Activated CD8-positive, alpha-beta memory T cell treated with anti-CD3 and anti-CD28 coated beads for 36 hours (primary cell): ENCODE measurements at regions not wholly inside any gene's neighbourhood (a gene's known extent, or its start where the extent isn't known, plus 50 kb on each side); places are given as distances from the start of the nearest gene placed in this dataset.
"Not testable (repeated sequence)": the region's sequence is repeated elsewhere in the genome, so short reads cannot be mapped to it uniquely, and the experiment has no call there.

Experiments
- CTCF ChIA-PET: fragments of 350-600 bp; sonication (Branson Sonifier 250); formaldehyde crosslinking; loops from one replicate; lab custom pipeline; 2021; ENCODE audit warnings: antibody characterized with exemption; lab: Charles Lee
- POLR2A ChIA-PET: fragments of 350-600 bp; sonication (Branson Sonifier 250); formaldehyde crosslinking; loops from one replicate; lab custom pipeline; 2021; ENCODE audit warnings: antibody characterized with exemption; lab: Charles Lee

DNA sequence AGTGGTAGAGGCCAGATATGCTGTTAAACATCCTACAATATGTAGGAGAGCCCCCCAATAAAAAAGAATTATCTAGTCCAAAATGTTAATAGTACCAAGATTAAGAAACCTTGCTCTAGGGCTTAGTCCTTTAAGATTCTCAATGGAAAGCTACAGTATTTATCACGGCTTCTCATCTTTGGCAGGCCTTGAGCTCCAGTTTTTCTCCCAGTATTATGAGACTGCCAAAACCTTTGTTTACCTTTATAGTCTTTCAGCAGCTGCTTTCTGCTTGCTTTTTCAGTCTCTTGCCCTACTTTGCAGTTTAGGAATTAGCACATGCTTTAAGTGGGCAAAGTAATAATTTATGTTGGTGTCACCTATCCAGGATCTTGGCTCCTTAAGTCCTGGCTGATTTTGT lies 59.7 kb downstream of the NHLRC1 start:
- ChIA-PET POLR2A (no interaction called here), CTCF (no interaction called here)

DNA sequence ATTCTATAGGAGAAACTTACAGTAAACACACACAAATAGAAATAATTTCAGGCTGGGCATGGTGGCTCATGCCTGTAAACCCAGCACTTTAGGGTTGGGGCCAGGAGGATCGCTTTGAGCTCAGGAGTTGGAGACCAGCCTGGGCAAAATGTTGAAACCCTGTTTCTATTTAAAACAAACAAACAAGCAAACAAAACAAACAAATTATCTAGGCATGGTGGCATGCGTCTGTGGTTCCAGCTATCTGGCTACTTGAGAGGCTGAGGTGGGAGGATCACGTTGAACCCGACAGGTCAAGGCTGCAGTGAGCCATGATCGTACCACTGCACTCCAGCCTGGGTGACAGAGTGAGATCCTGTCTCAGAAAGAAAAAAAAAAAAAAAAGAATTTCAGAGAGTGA lies 64.0 kb downstream of the NHLRC1 start:
- CTCF ChIA-PET: no interaction called here
- POLR2A ChIA-PET: no interaction called here

DNA sequence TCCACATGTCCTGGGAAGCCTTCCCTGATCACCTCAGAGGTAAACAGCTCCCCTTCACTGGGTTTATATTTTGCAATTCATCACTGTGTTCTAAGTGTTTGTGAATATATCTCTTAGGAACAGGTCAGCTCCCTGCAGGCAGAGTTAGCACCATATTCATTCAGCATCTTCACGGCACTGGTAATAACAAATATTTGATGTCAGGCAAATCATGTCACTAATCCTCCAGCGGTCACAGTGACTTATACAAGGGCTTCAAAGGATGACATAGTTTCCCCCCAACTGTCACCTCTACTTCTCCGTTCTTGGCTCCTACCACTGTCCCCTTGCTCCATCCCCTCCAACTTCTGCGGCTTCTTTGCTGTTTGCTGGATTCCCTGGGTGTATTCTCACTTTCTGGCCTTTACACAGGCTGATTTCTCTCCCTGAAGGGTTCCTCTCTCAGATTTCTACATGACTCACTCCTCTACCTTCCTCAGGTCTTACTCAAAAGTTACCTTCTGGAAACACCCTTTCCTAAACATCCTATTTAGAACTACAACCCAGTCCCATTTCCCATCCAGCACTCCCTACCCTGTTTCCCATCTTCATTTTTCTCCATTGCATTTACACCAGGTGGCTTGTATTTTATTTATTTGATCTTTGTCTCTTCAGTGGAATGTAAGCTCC lies 66.6 kb downstream of the NHLRC1 start:
- CTCF ChIA-PET: no interaction called here
- POLR2A ChIA-PET: no interaction called here

DNA sequence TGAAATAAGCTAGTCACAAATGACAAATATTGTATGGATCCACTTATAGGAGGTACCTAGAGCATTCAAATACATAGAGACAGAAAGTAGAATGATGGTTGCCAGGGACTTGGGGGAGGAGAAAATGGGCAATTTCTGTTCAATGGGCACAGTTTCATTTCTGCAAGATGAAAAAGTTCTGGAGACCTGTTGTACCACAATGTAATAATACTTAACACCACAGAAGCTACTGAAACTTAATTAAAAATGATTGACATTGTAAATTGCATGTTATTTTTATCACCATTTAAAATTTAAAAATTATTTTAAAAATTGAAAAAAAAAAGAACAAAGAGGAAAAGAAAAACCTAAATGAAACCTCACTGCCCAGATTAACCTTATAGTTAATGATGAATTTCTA lies 67.4 kb downstream of the NHLRC1 start:
- ChIA-PET POLR2A (no interaction called here), CTCF (no interaction called here)

DNA sequence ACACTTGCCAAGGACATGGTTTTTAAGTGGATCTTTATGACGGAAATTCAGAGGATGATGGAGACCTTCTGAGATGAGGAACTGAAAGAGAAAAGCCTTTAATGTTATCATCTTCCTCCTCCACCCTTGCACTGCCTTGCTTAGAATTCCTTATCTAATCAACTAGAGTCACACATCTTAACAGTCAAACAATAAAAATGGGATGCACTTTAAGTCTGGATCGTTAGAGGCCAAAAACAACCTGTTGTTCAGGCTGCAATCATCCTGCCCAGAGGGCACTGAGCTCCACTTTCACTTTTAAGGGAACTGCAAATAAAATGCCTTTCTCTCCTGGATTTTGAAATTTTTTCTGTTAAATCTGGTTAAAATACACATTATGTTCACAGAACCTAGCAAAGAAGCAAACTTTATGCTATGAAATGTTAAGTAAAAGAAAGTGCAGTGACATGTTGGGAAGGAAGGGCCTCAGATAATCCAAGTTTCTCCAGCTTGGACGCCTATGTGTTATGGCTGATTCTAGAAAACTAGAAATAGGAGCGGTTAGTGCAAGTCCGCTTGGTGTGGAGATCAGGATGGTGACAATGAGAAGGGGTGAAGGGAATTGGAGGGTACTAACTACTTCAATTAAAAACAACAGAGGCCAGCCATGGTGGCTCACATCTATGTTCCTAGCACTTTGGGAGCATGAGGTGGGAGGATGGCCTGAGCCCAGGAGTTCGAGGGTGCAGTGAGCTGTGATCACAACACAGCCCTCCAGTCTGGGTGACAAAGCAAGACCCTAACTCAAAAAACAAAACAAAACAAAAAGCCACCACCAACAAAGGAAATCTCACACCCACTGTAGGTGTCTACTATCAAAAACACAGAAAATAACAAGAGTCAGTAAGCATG lies 66.4 kb upstream of the KIF13A start:
- ChIA-PET POLR2A (no interaction called here), CTCF (no interaction called here)

DNA sequence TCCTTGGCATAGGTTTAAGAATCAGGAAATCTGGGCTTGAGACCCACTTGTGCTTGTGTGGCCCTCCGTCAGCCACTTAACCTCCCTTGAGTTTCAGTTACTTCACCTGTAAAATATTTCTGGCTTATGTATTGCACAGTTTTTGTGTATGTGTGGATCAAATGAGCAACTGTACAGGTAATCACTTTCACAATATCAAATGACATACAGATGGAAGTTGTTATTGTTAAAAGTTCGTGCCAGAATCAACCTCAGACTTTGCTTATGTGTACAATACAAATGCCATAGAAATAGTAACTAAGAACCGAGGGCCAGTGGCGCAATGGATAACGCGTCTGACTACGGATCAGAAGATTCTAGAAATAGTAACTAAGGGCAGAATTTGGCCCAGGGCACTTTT lies 65.6 kb upstream of the KIF13A start:
- ChIA-PET CTCF (interaction anchor here (0.6 kb wide), 1 partner anchor 529 kb away, joined by 5 read pairs; no protein-coding TSS in a partner anchor), POLR2A (no interaction called here)

GRCh38 chr6:18049646-18050045 lies 62.2 kb upstream of the KIF13A start:
- CTCF ChIA-PET: no interaction called here
- POLR2A ChIA-PET: interaction anchor here (0.7 kb wide), 1 partner anchor 63 kb away, joined by 12 read pairs; no protein-coding TSS in a partner anchor

- POLR2A ChIA-PET: interaction anchor here (0.7 kb wide), 1 partner anchor 63 kb away, joined by 12 read pairs; no protein-coding TSS in a partner anchor
- CTCF ChIA-PET: no interaction called here
These were observed 61.7 kb upstream of the KIF13A start for GRCh38 chr6:18048953-18049630.

- ChIA-PET POLR2A (no interaction called here), CTCF (no interaction called here)
These were observed 60.0 kb upstream of the KIF13A start for GRCh38 chr6:18047406-18047805.

DNA sequence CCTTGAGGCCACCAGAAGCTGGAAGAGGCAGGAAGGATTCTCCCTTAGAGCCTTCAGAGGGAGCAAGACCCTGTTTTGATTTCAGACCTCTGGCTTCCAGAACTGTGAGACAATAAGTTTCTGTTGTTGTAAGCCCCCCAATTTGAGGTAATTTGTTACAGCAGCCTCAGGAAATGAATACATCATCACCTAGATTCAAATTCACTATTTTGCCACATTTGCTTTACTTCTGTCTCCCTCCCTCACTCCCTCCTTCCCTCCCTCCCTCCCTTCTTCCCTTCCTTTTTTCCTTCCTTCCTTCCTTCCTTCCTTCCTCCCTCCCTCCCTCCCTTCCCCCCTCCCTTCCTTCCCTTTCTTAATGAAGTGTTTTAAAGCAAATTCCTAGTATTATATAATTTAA lies 58.1 kb upstream of the KIF13A start:
- POLR2A ChIA-PET: no interaction called here
- CTCF ChIA-PET: no interaction called here

DNA sequence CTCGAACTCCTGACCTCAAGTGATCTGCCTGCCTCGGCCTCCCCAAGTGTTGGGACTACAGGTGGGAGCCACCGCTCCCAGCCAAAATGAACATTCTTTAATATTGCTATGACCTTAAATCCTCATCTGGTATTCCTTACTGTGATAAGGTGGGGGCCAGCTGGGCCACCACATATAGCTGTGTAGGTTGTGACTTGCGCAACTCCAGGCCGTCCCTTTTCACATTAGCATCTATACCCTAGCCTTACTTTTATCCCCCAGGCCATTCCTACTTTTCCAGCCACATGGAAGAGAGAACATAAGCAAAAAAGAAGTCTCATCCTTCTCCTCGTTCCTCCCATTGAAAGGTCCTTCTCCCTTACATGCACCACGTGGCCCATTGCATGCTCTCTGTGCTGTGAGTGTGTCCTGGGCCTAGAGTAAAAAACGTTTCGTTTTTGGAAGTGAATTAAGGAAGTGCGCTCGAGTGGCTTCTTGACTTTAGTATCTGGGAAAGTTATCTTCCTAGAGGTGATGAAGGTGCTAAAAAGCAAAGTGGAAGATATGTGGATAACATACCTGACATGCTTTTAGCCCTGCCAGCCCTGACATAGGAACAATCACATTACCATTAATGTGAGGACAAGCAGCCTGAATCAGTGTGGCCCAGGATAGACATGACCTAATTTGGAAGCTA lies 56.8 kb upstream of the KIF13A start:
- ChIA-PET POLR2A (no interaction called here), CTCF (no interaction called here)

DNA sequence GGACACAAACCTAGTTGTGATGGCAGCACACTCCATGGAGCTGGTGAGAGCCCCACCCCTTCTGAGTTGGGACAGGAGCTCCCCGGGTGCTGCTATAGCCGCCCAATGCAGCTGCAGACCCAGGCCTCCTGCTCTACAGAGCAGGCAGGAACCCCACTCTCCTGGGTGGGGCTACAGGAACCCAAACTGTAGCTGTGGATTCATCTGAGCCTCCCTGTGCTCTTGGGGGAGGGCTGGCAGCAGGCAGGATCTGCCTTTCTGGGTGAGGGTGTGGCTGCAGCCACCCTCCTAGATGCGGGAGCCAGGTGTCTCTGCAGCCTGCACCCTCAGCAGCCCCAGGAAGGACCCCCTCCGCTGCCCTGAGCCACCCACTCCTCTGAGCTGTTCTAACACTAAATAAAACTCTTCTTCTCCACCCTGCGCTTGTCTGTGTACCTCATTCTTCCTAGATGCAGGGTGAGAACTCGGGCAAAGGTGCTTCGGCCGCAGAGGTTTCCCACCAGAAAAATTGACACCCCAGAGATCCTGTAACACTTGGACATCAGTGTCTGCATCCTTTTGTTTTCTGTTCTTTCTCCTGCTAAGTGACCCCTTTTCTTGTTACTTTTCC lies 55.2 kb upstream of the KIF13A start:
- POLR2A ChIA-PET: no interaction called here

GRCh38 chr6:18039481-18039880 lies 52.0 kb upstream of the KIF13A start:
- ChIA-PET CTCF (no interaction called here), POLR2A (no interaction called here)

More for the DNA sequence above, 55.2 kb upstream of the KIF13A start:
- CTCF ChIA-PET: no interaction called here

GRCh38 chr6:18038235-18038634 lies 50.8 kb upstream of the KIF13A start:
- CTCF ChIA-PET: interaction anchor here (0.6 kb wide), 1 partner anchor 1093 kb away, joined by 3 read pairs; no protein-coding TSS in a partner anchor
- POLR2A ChIA-PET: not testable (repeated sequence)
